ENCODE measurements at regions not wholly inside any gene's neighbourhood (a gene's known extent, or its start where the extent isn't known, plus 50 kb on each side); places are given as distances from the start of the nearest gene placed in this dataset.

DNA sequence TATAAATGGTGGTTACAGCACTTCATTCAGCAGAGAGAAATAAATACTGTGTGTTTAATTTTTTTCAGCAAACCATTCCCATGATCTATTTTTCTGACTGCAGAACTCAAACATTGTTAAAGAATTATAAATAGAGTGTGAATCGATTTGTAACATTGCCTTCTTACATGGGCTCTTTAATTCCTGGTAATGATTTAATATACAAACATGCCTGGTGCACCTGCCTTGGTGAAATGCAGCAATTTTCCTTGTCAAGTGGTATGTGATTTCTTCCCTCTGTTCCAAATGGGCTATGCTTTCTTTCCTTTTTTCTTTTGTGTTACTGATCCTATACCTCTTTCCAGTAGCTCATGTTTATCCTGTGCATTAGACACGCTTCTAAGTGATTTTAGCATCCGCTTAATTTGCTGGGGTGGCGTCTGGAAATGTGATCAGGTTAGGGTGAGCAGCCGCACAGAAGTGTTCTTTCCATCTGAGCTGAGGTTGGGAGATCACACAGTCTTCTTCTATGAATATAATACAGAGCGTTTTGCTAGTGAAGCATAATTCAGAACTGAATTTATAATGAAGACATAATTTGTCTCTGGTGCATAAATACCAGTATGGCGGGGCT lies 94.3 kb upstream of the ITGB1 start:
- TF ChIP-seq, protein P1, sequence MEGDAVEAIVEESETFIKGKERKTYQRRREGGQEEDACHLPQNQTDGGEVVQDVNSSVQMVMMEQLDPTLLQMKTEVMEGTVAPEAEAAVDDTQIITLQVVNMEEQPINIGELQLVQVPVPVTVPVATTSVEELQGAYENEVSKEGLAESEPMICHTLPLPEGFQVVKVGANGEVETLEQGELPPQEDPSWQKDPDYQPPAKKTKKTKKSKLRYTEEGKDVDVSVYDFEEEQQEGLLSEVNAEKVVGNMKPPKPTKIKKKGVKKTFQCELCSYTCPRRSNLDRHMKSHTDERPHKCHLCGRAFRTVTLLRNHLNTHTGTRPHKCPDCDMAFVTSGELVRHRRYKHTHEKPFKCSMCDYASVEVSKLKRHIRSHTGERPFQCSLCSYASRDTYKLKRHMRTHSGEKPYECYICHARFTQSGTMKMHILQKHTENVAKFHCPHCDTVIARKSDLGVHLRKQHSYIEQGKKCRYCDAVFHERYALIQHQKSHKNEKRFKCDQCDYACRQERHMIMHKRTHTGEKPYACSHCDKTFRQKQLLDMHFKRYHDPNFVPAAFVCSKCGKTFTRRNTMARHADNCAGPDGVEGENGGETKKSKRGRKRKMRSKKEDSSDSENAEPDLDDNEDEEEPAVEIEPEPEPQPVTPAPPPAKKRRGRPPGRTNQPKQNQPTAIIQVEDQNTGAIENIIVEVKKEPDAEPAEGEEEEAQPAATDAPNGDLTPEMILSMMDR (IDR thresholded peaks at IDR 0.05) = no peak
- TF ChIP-seq EZH2 (IDR thresholded peaks at IDR 0.05; ENCODE audit: borderline replicate concordance, insufficient read depth, low read depth, low read length, poor library complexity, severe bottlenecking) = no peak

Data from B cell (primary cell).